ENCODE measurements at regions not wholly inside any gene's neighbourhood (a gene's known extent, or its start where the extent isn't known, plus 50 kb on each side); places are given as distances from the start of the nearest gene placed in this dataset.

DNA sequence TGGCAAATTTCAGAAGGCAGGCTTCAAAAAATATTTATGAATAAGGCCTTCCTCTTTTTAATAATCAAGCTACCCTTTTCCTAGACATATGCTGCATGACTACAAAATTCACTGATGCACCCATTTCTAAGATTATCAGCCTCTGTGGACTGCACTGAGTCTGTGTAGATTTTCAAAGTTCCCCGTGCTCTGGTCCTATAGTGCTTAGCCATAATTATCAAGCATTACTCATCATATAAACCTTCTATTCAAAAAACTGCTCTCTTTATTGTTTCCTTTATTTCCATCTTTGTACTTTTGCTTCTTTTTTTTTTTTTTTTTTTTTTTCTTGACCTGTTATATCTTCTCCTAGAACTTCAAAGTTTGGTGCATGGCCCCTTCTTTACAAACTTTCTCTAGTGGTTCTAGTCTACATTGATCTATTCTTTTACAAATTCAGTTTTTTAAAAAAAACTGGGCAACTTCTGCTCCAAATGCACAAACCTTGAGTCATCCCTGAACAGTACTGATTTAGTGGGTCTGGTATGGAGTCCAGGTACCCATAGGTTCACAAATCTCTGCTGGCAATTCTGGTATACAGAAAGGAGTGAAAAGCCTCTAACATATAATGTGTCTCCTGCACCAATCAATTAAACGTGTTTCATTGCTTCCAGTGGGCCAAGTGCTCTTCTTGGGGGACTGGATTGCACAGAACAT is 481.9 kb downstream of the NUP35 start:
- Histone ChIP-seq H3K4me1 (ENCODE audit: control insufficient read depth in 1 of 2, extremely low read depth in 1 of 2, insufficient read depth in 2 of 2, low read length in 2 of 2) (no peaks in the 10 kb centered on the region), H3K4me3 (ENCODE audit: control insufficient read depth in 1 of 2, extremely low read depth in 1 of 2, low read length in 1 of 2) (no peak overlapping the region), H3K27ac (ENCODE audit: low read length) (no peak overlapping the region), H3K9me3 (no peaks in the 10 kb centered on the region), H3K36me3 (ENCODE audit: control insufficient read depth in 2 of 2, extremely low read depth in 1 of 2, insufficient read depth in 1 of 2, low read length in 1 of 2) (no peaks in the 10 kb centered on the region), H3K27me3 (replicated peaks in 1 of 2; ENCODE audit: control insufficient read depth in 2 of 2, extremely low read depth in 1 of 2, insufficient read depth in 2 of 2, low read length in 1 of 2) (no peaks in the 10 kb centered on the region)
- DNase-seq (no peak), ATAC-seq (replicated peaks in 1 of 4) (no peak)
- ChIA-PET CTCF (no interaction called here), POLR2A (no interaction called here)
- WGBS (ENCODE audit: insufficient coverage) = no CpG with 5 or more reads among the region's 2 CpGs
- Mint-ChIP-seq H3K4me1 (no peaks in the 10 kb centered on the region), H3K27ac (no peak overlapping the region), H3K9me3 (peaks cover 0 to 2% (median under 1%) of the 10 kb centered on the region in 3 donors), H3K4me3 (no peak overlapping the region), H3K27me3 (no peaks in the 10 kb centered on the region), H3K36me3 (no peaks in the 10 kb centered on the region)

DNA sequence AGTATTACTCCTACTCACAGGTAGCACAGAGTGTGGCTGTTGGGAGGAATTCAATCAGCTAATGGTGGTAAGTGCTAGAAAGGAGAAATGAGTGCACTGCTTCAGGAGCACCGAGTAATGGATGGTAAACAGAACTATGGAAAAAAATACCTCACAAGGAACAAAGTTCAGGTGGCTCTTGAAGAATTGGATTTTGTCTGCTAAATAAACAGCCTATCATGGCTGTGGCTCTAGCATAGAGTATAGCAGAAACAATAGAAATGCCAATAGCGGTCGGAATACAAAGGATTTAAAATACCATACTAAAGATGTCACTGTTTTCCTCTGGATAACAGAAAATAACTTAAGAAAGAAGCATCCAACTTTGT is 482.5 kb downstream of the NUP35 start:
- Histone ChIP-seq H3K27me3 (replicated peaks in 1 of 2; ENCODE audit: control insufficient read depth in 2 of 2, extremely low read depth in 1 of 2, insufficient read depth in 2 of 2, low read length in 1 of 2) (no peaks in the 10 kb centered on the region), H3K27ac (ENCODE audit: low read length) (no peak overlapping the region), H3K4me1 (ENCODE audit: control insufficient read depth in 1 of 2, extremely low read depth in 1 of 2, insufficient read depth in 2 of 2, low read length in 2 of 2) (no peaks in the 10 kb centered on the region), H3K4me3 (ENCODE audit: control insufficient read depth in 1 of 2, extremely low read depth in 1 of 2, low read length in 1 of 2) (no peak overlapping the region), H3K36me3 (ENCODE audit: control insufficient read depth in 2 of 2, extremely low read depth in 1 of 2, insufficient read depth in 1 of 2, low read length in 1 of 2) (no peaks in the 10 kb centered on the region), H3K9me3 (no peaks in the 10 kb centered on the region)
- Mint-ChIP-seq H3K36me3 (no peaks in the 10 kb centered on the region), H3K4me1 (no peaks in the 10 kb centered on the region), H3K27ac (no peak overlapping the region), H3K27me3 (no peaks in the 10 kb centered on the region), H3K4me3 (no peak overlapping the region), H3K9me3 (peaks cover 0 to 6% (median 2%) of the 10 kb centered on the region in 3 donors)
- no CpG with 5 or more reads among the region's 3 CpGs for WGBS (ENCODE audit: insufficient coverage)
- POLR2A ChIA-PET = no interaction called here
- CTCF ChIA-PET = no interaction called here
- DNase-seq = no peak
- ATAC-seq (replicated peaks in 1 of 4) = no peak

DNA sequence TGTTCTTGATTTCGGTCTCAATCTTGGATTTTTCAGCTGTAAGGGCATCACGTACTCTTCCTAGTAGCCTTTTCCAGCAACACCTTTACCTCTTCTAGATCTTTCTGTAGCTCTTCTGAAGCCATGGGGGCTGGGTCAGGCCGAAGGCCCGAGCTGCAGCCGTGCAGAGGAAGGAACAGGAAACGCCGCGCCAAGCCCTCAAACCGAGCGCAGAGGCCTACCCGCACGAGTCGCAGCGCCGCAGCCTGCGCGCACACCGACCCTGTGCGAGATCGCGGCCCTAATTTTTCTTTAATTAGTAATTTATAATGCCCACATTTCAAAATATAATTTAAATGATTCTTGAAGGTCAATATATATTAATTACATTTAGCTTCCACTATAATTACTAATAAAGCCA is 483.8 kb downstream of the NUP35 start:
- H3K36me3 Mint-ChIP-seq = no peaks in the 10 kb centered on the region
- Histone ChIP-seq H3K9me3 (no peaks in the 10 kb centered on the region), H3K27me3 (replicated peaks in 1 of 2; ENCODE audit: control insufficient read depth in 2 of 2, extremely low read depth in 1 of 2, insufficient read depth in 2 of 2, low read length in 1 of 2) (no peaks in the 10 kb centered on the region), H3K27ac (ENCODE audit: low read length) (no peak overlapping the region), H3K36me3 (ENCODE audit: control insufficient read depth in 2 of 2, extremely low read depth in 1 of 2, insufficient read depth in 1 of 2, low read length in 1 of 2) (no peaks in the 10 kb centered on the region), H3K4me1 (ENCODE audit: control insufficient read depth in 1 of 2, extremely low read depth in 1 of 2, insufficient read depth in 2 of 2, low read length in 2 of 2) (no peaks in the 10 kb centered on the region), H3K4me3 (ENCODE audit: control insufficient read depth in 1 of 2, extremely low read depth in 1 of 2, low read length in 1 of 2) (no peak overlapping the region)
- ChIA-PET CTCF (no interaction called here), POLR2A (no interaction called here)
- H3K27ac Mint-ChIP-seq = no peak overlapping the region
- WGBS (ENCODE audit: insufficient coverage) = 86% methylated on average over 2 of the region's 21 CpGs
- DNase-seq = no peak
- no peaks in the 10 kb centered on the region for H3K4me1 Mint-ChIP-seq
- no peak overlapping the region for H3K4me3 Mint-ChIP-seq
- H3K9me3 Mint-ChIP-seq = peaks cover 0 to 6% (median 5%) of the 10 kb centered on the region in 3 donors
- no peak for ATAC-seq (replicated peaks in 1 of 4)
- no peaks in the 10 kb centered on the region for H3K27me3 Mint-ChIP-seq

DNA sequence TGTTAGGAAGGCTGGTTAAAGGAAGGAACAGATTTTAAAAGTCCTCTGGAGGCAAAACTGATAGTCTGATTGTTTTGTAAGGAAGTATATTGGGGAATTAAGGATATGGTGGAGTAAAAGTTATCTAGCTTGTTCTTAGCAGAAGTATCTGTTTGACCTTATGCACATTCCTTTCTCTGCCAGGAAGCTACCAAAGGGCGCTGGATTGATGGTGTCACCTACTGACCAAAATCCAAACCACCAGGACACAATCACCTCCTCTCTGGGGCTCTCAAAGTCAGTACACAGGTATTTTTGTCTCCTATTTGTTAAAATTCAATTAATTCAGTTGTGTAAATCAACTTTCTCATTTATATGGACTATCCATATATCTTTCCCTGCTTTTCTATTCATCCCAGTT is 484.5 kb downstream of the NUP35 start:
- DNase-seq (no peak), ATAC-seq (replicated peaks in 1 of 4) (no peak)
- POLR2A ChIA-PET = no interaction called here
- no peaks in the 10 kb centered on the region for H3K36me3 Mint-ChIP-seq
- WGBS (ENCODE audit: insufficient coverage) = no CpG with 5 or more reads among the region's 1 CpG
- Histone ChIP-seq H3K9me3 (no peaks in the 10 kb centered on the region), H3K27me3 (replicated peaks in 1 of 2; ENCODE audit: control insufficient read depth in 2 of 2, extremely low read depth in 1 of 2, insufficient read depth in 2 of 2, low read length in 1 of 2) (no peaks in the 10 kb centered on the region), H3K27ac (ENCODE audit: low read length) (no peak overlapping the region), H3K36me3 (ENCODE audit: control insufficient read depth in 2 of 2, extremely low read depth in 1 of 2, insufficient read depth in 1 of 2, low read length in 1 of 2) (no peaks in the 10 kb centered on the region), H3K4me3 (ENCODE audit: control insufficient read depth in 1 of 2, extremely low read depth in 1 of 2, low read length in 1 of 2) (no peak overlapping the region), H3K4me1 (ENCODE audit: control insufficient read depth in 1 of 2, extremely low read depth in 1 of 2, insufficient read depth in 2 of 2, low read length in 2 of 2) (no peaks in the 10 kb centered on the region)
- CTCF ChIA-PET = no interaction called here
- no peak overlapping the region for H3K4me3 Mint-ChIP-seq
- H3K4me1 Mint-ChIP-seq = no peaks in the 10 kb centered on the region
- H3K9me3 Mint-ChIP-seq = peaks cover 0 to 10% (median 5%) of the 10 kb centered on the region in 3 donors
- H3K27me3 Mint-ChIP-seq = no peaks in the 10 kb centered on the region
- no peak overlapping the region for H3K27ac Mint-ChIP-seq

DNA sequence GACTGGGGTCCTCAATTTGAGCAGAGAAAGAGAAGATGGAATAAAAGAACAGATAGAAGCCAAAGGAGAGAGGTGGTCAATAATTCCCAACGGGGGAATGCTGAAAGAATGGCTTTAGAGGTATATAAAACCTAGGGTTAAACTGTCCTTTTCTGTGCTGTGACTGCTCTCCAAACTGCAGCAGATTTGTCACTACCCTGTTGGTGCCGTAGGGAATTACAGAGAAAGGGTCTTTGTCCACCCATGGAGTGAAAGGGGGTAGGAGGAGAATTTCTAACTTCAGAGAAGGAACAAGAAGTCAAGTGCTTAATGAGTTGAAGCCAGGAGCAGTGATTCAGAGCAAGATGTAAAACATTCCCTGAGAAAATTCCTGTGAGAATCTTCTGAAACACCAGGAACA is 486.5 kb downstream of the NUP35 start:
- Histone ChIP-seq H3K36me3 (ENCODE audit: control insufficient read depth in 2 of 2, extremely low read depth in 1 of 2, insufficient read depth in 1 of 2, low read length in 1 of 2) (no peaks in the 10 kb centered on the region), H3K4me1 (ENCODE audit: control insufficient read depth in 1 of 2, extremely low read depth in 1 of 2, insufficient read depth in 2 of 2, low read length in 2 of 2) (no peaks in the 10 kb centered on the region), H3K9me3 (no peaks in the 10 kb centered on the region), H3K27ac (ENCODE audit: low read length) (no peak overlapping the region), H3K27me3 (replicated peaks in 1 of 2; ENCODE audit: control insufficient read depth in 2 of 2, extremely low read depth in 1 of 2, insufficient read depth in 2 of 2, low read length in 1 of 2) (no peaks in the 10 kb centered on the region), H3K4me3 (ENCODE audit: control insufficient read depth in 1 of 2, extremely low read depth in 1 of 2, low read length in 1 of 2) (no peak overlapping the region)
- WGBS (ENCODE audit: insufficient coverage) = 65% methylated on average over 2 of the region's 2 CpGs
- H3K9me3 Mint-ChIP-seq = peaks cover 0 to 10% (median 5%) of the 10 kb centered on the region in 3 donors
- POLR2A ChIA-PET = no interaction called here
- H3K36me3 Mint-ChIP-seq = no peaks in the 10 kb centered on the region
- H3K27me3 Mint-ChIP-seq = no peaks in the 10 kb centered on the region
- CTCF ChIA-PET = no interaction called here
- H3K4me3 Mint-ChIP-seq = no peak overlapping the region
- ATAC-seq (replicated peaks in 1 of 4) (no peak), DNase-seq (no peak)
- no peak overlapping the region for H3K27ac Mint-ChIP-seq
- H3K4me1 Mint-ChIP-seq = no peaks in the 10 kb centered on the region

DNA sequence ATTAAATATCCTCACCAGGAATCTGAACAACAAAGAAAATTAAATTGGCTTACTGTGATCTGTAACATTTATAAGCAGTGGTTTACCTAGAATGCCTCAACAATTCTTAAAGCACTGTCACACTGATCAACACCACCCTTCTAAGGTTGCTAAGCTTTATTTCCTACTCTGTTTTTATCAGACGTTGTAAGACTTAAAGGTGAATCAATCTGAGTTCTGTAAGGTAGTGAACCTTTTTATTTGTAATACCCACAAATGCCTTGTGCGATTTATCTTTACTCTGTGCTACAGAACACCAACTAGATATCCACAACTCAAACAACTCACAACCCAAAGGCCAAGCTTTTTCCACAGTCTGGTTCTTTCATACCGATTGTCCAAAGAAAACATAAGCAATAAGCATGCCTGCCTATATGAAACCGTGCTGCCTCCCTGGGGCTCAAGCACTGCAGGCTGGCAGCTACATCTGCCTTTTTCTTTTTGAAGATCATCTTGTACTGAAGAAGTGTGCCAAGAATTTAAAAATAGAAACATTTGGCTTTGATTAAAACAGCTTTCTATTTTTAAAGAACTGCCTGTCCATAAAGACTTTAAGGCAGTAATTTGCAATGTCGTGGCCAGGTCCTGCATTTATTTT is 490.7 kb downstream of the NUP35 start:
- no peaks in the 10 kb centered on the region for H3K27me3 Mint-ChIP-seq
- H3K27ac Mint-ChIP-seq = no peak overlapping the region
- POLR2A ChIA-PET = interaction anchor here in 1 of 2 donors (0.6 kb wide), 1 partner anchor 27 kb away, joined by 6 read pairs; no protein-coding TSS in a partner anchor
- CTCF ChIA-PET = interaction anchor here (0.6 kb wide), 2 partner anchors 201 to 1844 kb away, joined by 3 read pairs; no protein-coding TSS in a partner anchor
- H3K27me3 ChIP-seq (replicated peaks in 1 of 2; ENCODE audit: control insufficient read depth in 2 of 2, extremely low read depth in 1 of 2, insufficient read depth in 2 of 2, low read length in 1 of 2) = no peaks in the 10 kb centered on the region
- ATAC-seq (replicated peaks in 1 of 4) (no peak), DNase-seq (no peak)
- no peak overlapping the region for H3K4me3 Mint-ChIP-seq
- H3K36me3 ChIP-seq (ENCODE audit: control insufficient read depth in 2 of 2, extremely low read depth in 1 of 2, insufficient read depth in 1 of 2, low read length in 1 of 2) = no peaks in the 10 kb centered on the region
- no peaks in the 10 kb centered on the region for H3K4me1 Mint-ChIP-seq
- H3K9me3 Mint-ChIP-seq = peaks cover 8 to 25% (median 18%) of the 10 kb centered on the region in 3 donors
- no peaks in the 10 kb centered on the region for H3K4me1 ChIP-seq (ENCODE audit: control insufficient read depth in 1 of 2, extremely low read depth in 1 of 2, insufficient read depth in 2 of 2, low read length in 2 of 2)
- H3K27ac ChIP-seq (ENCODE audit: low read length) = no peak overlapping the region
- no peak overlapping the region for H3K4me3 ChIP-seq (ENCODE audit: control insufficient read depth in 1 of 2, extremely low read depth in 1 of 2, low read length in 1 of 2)
- 92% methylated on average over 2 of the region's 5 CpGs for WGBS (ENCODE audit: insufficient coverage)
- H3K36me3 Mint-ChIP-seq = no peaks in the 10 kb centered on the region
- no peaks in the 10 kb centered on the region for H3K9me3 ChIP-seq
